ENCODE measurements at regions not wholly inside any gene's neighbourhood (a gene's known extent, or its start where the extent isn't known, plus 50 kb on each side); places are given as distances from the start of the nearest gene placed in this dataset.

GRCh38 chr20:51153867-51154707 lies 131.2 kb upstream of the KCNG1 start:
- TF ChIP-seq POLR2A (IDR thresholded peaks at IDR 0.05) (no peak), CTCF (IDR thresholded peaks at IDR 0.05) (no peak)
